ENCODE measurements at regions not wholly inside any gene's neighbourhood (a gene's known extent, or its start where the extent isn't known, plus 50 kb on each side); places are given as distances from the start of the nearest gene placed in this dataset.
"Not testable (repeated sequence)": the region's sequence is repeated elsewhere in the genome, so short reads cannot be mapped to it uniquely, and the experiment has no call there.

GRCh38 chr10:84860855-84861254 is 532.5 kb downstream of the CCSER2 start:
- no peak for DNase-seq

DNA sequence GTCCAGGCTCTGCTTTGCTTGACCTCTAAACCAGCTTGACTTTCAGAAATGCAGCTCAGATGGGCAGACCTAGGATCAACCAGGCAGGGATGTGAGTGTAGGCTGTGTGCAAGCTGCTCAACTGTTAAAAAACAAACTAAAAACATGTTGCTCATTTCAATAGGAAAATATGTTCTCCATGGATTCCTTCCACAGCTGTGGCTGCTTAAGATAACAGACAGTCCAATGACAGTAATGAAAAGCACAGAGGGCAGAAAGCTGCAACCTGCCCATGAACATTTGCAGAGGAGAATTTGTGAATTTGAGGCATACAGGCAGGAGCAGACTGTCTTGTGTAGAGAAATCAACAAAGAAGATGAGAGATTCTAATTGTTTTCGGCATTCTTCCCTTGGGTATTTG is 534.2 kb downstream of the CCSER2 start:
- DNase-seq: no peak

DNA sequence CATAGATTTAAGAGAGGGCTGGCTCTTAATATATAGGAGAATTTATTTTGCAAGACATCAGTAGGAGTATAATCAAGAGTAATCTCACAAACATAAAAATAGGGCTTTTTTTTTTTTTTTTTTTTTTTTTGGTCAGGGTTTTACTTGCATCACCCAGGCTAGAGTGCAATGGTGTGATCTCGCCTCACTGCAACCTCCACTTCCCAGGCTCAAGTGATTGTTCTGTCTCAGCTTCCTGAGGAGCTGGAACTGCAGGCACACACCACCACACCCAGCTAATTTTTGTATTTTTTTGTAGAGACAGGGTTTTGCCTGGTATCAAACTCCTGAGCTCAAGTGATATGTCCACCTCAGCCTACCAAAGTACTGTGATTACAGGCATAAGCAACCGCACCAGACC is 535.3 kb downstream of the CCSER2 start:
- DNase-seq: no peak

DNA sequence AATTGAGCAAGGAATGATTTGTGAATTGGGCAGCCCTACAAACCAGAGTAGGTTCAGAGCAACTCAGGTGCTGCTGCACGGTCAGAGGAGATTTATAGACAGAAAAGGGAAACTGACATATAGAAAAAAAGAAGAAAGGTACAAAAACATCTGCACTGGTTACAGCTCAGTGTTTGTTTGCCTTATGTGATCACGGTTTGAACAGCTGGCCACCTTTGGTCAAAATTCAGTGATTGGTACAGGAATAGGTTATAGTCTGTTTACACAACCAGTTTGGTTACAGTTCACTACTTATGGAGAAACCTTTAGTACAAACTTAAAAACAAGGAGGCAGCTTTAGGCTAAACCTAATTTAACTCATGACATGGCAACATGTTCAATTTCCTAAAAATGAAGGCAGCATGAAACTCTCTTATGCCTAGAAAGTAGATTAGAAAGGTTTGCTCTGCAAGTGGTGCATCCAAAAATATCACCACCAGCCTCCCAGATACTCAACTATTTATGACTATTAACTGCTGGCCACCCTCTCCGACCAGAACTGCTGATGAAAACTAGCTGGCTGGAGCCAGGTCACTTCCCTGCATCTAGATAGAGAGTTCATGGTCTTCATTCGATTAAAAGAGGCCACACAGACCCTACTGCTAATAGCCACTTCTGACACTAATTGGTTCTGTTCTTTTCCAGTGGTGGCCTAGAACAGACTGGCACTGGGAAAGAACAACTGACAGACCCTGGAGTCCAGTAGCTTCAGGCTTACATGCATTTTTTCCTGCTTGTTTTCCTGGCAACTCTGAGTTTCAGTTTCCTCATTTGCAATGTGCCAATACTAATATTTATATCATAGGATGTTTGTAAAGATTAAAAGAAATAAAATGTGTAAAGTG is 548.0 kb downstream of the CCSER2 start:
- DNase-seq: no peak

GRCh38 chr10:84879991-84880390 is 551.6 kb downstream of the CCSER2 start:
- DNase-seq: no peak

DNA sequence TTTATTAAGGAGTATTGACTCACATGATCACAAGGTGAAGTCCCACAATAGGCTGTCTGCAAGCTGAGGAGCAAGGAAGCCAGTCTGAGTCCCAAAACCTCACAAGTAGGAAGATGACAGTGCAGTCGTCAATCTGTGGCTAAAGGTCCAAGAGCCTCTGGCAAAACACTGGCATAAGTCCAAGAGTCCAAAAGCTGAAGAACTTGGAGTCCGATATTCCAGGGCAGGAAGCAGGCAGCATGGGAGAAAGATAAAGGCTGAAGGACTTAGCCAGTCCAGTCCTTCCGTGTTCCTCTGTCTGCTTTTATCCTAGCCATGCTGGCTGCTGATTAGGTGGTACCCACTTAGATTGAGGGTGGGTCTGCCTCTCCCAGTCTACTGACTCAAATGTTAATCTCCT is 553.3 kb downstream of the CCSER2 start:
- not testable (repeated sequence) for DNase-seq

DNA sequence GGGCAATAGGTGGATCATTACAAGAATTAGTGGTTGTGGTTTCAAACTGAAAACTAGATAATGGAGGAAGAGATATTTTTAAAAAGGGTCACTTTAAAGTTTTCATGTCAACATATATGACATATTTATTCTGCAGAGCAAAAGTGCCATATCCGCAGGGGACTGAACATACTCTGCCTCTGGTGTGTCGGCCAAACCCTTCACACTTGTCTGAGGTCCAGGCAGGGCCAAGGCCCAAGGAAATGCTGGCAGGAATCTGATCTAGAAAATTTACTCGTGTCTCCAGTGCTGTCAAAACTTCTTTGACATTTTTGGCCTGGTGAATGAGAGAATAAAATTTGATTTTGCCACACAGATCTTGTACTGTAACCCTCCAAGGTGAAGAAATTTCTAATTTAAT is 562.3 kb downstream of the CCSER2 start:
- no peak for DNase-seq

- DNase-seq: no peak
These were observed 563.2 kb downstream of the CCSER2 start for GRCh38 chr10:84891631-84892030.

DNA sequence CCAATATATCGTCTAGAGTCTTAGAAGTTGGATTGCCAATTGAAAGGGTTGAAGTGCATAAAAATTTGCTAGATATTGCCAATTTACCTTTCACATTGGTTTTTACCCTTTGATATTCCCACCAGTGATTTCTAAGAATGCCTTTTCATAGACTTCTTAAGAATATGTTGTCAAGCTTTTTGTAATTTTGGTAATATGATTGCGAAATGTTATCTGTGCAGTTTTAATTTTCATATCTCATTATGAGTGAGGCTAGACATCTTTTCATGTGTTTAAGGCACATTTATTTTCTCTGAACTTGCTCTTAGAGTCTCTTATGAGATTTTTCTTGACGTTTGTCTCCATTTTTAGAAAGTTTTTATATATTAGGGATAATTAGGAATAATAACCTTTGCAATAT is 567.2 kb downstream of the CCSER2 start:
- no peak for DNase-seq

GRCh38 chr10:84896909-84897308 is 568.5 kb downstream of the CCSER2 start:
- DNase-seq: no peak

DNA sequence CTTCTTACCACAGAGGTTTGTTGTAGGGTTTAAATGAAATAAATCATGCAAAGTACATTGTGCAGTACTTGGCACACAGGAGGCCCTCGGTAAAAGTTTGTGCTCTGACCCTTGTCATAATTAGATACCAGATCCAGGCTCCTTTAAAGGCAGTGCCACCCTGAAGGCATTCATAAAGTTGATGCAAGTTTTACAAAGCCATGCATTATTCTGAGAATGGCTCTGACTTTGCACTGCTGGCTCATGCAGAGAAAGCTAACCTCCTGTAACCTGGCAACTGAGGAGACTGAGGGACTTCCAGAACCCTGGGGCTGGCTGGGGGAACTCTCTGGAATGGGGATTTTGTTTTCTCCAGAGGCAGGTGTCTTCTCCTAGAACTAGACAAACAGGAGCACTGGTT is 570.9 kb downstream of the CCSER2 start:
- DNase-seq: no peak

- DNase-seq: no peak
These were observed 571.8 kb downstream of the CCSER2 start for GRCh38 chr10:84900141-84900540.

GRCh38 chr10:84901885-84902284 is 573.5 kb downstream of the CCSER2 start:
- no peak for DNase-seq

DNA sequence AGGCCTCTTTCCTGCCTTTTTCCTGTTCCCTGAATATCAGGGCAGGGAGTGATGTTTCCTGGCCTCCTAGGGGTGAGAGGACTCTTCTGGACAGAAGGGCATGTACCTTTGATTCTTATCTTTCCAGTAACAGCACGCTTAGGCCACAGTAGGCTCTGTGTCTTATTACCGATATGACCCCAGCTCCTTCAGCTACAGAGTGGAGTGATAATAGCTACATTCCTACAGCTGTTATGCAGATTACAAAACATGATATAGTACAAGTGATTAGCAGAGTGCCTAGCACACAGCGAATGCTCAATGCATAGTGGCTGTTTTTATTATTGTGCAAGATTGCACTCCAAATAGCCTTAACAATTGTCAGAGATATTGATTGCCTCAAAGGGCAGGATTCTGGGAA is 574.2 kb downstream of the CCSER2 start:
- no peak for DNase-seq

GRCh38 chr10:84903320-84903719 is 574.9 kb downstream of the CCSER2 start:
- no peak for DNase-seq

DNA sequence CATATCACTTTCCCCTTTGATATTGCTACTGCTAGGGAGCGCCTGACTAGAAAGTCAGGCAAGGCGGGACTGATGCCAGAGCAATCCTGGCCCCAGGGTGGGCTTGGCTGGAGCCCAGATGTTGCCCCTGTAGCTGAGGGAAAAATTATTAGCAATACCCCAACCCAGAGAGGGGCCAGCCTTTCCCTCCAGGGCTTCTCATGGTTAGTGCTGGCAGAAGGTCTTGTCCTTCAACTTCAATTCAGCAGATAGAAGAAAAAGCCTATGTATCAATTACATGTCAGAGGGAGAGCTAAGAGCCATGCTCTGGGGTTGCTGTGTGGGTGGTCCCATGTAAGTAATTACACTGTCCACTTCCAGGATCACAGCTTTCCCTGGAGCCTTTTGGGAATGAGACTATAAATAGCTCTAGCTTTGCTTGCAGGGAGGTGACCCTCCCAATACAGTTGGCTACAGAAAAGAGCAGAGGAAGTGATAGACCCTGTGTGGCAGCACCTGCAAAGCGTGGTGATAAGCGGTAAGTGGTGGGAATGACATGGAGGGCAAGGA is 579.1 kb downstream of the CCSER2 start:
- DNase-seq: no peak

DNA sequence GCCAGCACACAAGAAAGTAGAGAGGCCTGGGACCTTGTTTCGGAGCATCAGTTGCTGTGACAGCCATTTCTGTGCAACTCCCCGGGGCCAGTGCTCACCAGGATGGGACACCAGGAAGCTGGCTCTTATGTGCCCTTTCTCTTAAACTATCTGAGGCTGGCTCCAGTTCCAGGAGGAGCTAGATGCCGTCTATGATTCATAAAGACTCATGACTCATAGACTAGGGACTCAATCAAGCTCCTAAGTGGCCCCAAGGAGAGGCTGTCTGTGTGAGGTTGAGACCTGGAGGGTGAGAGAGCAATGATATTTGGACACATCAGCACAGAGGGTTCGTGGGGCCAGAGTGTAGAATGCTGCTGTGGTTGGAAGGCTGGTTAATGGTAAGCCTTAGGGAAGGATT is 580.1 kb downstream of the CCSER2 start:
- DNase-seq: no peak

- DNase-seq: no peak
These were observed 593.3 kb downstream of the CCSER2 start for GRCh38 chr10:84921701-84922100.

GRCh38 chr10:84924131-84924530 is 595.7 kb downstream of the CCSER2 start:
- no peak for DNase-seq

DNA sequence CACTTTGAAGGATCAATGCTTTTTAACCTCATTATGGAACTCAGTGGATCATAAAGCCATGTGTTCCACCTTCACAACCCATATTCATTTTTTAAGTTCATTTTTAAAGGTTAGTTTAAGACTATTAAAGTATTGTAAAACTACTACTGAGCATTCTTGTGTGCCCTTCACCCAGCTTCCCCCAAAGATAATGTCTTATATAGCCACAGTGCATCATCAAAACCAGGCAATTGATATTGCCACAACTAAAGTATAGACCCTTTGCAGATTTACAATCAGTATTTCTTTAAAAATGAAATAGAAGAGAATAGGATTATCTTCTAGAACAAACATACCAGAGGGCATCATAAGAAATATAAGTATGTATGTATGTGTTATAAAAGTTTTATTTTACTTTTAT is 597.1 kb downstream of the CCSER2 start:
- DNase-seq: no peak

DNA sequence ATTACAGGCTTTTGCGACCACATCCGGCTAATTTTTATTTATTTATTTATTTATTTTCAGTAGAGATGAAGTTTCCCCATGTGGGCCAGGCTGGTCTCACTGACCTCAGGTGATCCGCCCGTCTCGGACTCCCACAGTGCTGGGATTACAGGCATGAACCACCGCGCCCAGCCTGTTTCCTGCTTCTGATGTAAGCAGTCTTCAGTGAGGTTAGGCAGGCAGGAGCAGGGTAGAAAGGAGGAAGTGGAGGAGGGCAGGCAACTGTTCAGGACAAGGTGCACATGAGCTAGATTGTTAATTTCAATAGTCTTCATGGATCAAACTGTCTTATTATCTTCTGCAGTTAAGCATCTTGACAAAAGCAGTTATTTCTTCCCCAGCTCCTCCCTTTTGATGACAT is 605.0 kb downstream of the CCSER2 start:
- no peak for DNase-seq

DNA sequence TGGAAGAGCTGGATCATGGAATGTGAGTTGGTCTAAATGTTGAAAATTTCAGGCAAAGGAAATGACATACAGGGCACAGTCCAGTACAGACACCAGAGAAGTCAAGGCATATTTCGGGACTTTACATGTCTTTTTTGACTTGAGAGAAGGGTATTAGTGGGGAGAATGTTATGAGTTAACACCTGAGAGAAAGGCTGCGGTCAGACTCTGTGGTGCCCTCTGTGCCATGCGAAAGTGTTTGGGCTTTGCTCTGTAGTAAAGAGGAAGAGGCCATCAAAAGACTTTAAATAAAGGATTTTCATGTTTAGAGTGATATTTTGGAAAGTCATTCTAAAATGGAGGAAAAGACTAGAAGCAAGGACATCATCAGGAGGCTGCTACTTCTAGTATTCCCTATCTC is 607.4 kb downstream of the CCSER2 start:
- DNase-seq: no peak

DNA sequence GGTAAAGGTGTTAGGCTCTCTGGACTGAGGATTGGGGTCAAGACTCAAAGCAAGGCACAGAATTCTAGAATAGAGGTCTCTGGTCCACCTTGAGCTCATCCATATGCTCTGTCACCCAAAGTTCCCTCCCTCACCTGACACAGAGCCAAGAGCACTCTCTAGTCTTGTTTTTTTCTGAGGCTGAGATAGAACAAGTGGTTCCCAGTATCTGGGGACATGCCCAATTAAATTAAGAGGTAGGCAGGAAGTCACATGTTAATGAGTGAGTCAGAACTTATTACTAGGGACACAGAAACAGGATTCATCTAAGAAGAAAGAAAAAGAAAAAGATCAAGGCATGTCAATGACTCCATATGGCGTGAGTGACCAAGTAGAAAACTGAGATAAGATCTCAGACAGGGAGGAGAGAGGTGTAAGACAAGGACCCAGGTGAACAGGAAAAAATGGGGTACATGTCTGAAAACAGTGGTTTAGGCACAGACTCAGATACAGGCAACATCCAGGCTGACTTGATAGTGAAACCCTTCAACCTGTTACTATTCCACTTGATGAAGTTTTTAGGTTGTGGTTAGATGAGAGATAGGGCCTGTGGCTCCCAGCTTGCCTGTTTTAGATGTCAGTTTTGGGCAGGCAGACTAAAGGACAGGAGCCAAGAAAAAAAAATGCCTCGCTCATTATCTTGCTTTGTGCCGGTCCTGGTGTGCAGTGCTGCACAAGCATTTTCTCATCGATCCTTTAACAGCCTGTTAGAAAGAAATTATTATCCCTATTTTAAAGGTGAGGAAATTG is 609.9 kb downstream of the CCSER2 start:
- no peak for DNase-seq

DNA sequence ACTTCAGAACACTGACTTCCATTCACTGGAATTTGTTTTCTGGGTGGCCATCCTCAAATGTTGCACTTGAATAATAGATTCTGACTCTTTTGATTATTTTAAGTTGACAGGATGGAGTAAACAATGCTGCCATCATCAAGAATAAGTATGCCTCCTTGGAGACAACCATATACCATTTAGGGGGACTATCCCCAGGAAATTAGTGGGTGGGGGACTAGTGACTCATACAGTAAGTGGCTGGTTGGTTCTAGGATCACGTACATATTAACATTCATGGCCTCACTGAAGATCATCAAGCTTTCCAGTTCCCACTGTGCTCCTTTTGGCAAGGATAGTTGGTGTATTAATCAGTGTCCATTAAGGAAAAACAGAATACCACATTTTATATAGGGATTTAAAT is 615.2 kb downstream of the CCSER2 start:
- no peak for DNase-seq

Data from fibroblast of skin of abdomen (primary cell).